Endometrium (tissue), 2 donors: ENCODE measurements at regions not wholly inside any gene's neighbourhood (a gene's known extent, or its start where the extent isn't known, plus 50 kb on each side); places are given as distances from the start of the nearest gene placed in this dataset.
"Not testable (repeated sequence)": the region's sequence is repeated elsewhere in the genome, so short reads cannot be mapped to it uniquely, and the experiment has no call there.

ENCODE experiments used
- FAIRE-seq: peaks from 2 replicates; lab custom pipeline; 2012; peaks lifted over from hg19 to GRCh38; lab: Jason Lieb, UNC
- donor health status: control.
- donor health status: control.

DNA sequence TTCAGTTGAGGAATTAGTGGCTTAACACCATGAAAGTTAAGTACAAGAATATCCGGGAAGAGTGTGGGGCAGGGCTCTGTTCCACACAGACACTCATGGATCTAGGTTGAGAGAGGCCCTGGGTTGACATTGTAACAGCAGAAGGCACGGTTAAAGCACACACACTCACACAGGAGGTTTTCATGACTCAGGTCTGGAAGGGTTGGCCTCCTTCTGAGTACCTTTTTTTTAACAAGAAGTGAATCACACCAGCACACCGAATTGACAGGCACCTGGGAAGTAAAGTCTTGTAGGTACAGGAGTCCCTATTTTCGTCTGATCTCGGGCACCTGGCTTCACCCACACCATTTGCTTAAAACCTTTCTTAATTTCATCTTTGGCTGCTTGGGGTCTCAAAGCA lies 509.4 kb upstream of the ADARB2 start:
- FAIRE-seq = no peak

DNA sequence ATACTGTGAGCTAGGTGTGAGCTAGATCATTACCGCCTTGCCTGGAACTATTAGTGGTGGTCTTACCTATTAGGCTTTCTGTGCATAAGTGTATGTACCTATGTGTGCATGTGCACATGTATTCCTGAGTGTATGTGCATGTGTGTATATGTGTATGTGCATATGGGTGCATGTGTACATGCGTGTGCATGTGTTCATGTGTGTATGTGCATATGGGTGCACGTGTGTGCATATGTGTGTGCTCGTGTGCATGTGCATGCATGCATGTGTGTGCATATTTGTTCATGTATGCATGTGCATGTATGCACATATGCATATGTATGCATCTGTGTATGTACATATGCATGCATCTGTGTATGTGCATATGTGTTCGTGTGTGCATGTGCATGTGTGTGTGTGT lies 508.3 kb upstream of the ADARB2 start:
- FAIRE-seq = no peak

DNA sequence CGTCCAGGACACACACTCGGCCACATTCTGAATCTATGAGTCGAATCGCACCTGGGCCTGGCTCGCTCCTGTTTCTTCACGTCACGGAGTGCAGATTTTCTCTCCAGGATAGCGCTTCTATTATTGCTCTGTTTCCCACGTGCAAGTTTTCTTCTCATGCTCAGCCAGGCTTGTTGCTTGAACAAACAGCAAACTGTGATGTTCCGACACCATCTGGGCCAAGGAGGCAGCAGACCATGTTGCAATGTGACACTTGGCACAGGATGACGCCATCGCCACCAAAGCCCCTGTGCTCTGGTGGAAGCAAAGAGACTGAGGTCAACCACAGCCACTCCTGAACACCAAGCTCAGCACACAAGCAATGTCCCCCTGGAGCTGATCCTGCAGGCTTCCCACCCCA lies 507.1 kb upstream of the ADARB2 start:
- FAIRE-seq = no peak

DNA sequence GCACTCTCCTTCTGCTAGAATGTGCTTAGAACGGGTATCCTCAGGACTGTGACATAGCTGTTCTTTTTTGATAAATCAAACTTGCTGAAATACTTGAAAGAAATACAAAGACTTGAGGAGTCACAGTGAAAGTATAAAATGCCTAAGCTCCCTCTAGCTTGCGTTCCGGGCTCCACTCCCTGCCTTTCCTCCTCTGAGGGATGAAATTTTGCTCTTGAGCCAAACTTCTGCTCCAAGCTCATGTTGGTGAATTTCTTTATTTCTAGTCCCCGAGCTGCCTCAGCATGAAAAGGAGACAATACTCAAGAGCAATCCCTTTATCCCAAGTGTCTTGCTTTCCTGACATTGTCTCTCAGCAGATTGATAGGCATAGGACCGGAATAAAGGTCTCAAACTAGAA lies 499.6 kb upstream of the ADARB2 start:
- FAIRE-seq = no peak

DNA sequence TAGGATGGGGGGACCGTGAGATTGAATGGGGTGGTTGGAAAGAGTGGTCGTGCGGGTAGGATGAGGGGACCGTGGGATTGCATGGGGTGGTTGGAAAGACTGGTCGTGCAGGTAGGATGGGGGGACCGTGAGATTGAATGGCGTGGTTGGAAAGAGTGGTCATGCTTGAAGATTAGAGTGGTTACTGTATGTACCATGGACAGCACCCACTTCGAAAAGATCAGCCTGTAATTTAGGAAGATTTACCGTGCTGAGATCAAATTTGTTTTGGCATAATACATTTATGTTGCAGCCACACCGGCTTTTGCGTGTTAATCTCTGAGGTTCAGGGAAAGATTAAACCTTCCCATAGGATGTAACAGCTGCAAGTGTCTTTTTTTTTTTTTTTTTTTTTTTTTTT lies 495.2 kb upstream of the ADARB2 start:
- no peak for FAIRE-seq

DNA sequence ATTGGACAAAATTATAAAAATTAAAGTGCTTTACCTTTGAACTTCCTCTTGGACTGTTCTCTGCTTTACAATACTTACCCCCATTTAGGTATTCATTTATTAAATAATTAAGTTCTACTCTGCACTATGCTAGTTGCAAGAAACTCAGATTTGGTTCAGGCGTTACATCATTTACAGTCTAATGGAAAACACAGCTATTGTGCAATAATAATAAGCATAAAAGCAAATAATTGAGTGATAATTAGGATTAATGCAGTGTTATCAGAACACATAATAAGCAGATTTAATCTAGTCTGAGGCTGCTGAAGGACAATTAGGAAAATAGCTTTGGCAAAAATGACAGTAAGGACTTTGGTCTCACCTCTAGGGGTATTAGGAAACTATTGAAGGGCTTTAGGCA lies 493.2 kb upstream of the ADARB2 start:
- no peak for FAIRE-seq

DNA sequence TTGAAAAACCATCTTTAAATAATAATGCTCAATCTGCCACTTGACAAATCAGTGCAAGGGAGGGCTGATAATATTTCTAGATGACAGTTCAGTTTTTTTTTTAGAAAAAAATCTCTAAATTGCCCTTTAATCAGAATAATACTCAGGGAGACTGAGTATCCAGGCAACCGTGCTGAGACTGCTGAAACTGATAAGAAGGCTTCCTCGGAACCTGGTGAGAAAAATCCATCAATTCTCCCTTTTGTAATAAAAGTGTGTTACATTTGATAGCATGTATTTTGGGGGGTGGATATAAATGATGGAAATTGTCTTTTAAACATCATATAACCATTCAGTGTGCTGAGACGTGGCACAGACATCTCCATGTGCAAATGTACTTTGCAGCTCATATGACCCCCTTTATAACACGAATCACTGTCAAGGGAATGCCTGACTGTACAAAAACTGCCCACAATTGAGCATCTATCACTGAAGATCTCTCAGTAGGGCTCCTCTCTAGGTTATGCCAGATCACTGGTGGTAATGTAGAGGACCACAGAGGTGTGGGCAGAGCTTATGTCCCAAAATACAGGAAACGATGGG lies 491.1 kb upstream of the ADARB2 start:
- FAIRE-seq = no peak

DNA sequence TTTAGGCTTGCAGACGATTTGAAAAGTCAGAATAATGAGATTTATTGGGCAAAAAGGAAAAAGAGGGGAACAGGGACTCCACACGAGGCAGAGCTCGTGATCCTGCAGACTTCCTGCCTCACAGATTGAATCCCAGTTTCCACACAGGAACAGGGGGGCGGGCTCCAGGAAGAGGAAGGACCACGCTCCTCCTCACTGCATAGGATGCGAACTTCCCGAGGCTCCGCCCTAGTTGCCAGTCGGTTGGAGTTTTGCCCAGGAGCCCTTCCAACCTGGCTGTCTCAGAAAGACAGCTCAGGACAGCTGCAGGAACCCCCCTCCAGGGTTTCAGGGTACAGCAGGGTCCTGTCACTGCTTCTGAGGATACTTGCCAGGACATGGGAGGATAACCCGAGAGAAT lies 488.3 kb upstream of the ADARB2 start:
- no peak for FAIRE-seq

DNA sequence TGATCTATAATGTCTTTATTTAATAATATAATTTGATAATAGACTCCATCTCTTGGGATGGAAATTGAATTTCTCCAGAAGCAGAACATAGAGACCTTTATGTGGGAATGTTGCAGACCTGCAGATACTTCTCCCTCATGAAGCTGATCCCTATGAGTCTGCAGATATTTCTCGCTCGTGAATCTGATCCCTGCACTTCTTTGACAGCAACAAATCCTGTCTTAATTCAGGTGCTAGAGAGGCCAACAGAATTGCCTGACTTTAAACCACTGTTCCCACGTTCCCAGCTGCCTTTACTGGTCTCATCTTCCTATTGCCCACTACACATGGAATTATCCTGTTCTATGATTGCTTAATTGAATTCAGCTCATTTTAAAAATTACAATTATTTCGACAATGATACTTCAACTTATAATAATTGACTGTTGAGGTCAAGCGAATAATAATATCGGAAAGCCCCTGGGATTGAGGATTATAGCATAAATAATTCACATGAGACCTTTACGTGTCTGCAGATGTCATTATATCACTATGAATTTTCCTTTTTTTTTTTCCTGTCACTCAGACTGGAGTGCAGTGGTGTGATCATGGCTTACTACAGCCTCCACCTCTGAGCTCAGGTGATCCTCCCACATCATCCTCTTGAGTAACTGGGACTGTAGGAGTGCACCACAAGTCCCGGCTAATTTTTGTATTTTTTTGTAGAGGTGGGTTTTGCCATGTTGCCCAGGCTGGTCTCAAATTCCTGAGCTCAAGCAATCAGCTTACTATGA lies 486.4 kb upstream of the ADARB2 start:
- FAIRE-seq = no peak

DNA sequence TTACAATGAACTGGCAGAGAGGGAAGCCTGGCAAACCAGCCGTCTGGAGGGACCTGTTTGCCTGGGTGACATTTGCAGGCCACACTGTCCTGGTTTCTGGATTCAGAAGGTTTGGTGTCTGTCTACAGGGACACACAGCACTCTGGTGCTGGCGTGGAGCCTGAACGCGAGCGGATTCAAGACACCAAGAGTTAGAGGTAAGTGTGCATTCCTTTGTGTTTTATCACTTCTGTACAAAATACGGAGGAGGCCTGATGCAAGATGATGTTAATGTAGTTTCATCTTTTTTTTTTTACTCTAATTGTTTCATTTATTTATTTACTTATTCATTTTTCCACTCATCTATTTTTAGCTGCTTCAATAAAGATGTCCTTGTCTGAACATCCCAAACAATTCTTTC lies 485.3 kb upstream of the ADARB2 start:
- no peak for FAIRE-seq

DNA sequence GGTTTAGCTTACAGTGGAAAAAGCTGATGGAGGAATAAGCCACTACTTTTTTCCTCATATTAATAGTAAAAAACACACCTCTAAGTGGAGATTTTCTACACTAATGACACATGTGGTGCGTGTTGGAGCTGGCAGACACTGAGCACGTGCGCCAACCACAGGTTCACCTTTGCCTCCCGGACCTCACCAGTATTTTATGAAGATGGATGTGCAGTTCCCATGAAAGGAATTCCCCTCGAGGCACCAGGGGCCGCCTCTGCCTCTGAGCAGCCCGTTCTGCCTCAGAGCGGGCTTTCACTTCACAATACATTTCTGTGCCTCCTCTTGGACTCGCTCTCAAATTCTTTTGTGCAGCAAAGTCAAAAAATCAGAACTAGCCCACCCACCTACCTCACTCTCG lies 477.5 kb upstream of the ADARB2 start:
- no peak for FAIRE-seq

DNA sequence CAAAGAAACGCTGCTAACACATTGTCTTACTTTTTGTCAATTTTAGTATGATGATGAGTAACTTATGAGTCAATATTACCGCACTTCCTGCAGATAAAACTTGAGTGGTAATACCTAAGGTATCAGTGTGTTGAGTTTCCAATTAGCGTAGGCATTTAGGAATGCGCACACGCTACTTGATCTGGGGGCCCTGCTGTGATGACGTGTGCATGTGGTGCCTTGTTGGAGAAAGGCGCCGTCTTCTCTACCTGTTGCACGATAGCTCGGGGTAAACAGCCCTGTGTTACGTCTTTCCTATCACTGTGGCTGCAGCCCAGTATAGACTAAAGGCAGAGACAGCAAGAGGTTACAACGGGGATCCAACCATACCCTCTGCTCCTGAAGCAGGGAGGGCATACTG lies 476.8 kb upstream of the ADARB2 start:
- no peak for FAIRE-seq

DNA sequence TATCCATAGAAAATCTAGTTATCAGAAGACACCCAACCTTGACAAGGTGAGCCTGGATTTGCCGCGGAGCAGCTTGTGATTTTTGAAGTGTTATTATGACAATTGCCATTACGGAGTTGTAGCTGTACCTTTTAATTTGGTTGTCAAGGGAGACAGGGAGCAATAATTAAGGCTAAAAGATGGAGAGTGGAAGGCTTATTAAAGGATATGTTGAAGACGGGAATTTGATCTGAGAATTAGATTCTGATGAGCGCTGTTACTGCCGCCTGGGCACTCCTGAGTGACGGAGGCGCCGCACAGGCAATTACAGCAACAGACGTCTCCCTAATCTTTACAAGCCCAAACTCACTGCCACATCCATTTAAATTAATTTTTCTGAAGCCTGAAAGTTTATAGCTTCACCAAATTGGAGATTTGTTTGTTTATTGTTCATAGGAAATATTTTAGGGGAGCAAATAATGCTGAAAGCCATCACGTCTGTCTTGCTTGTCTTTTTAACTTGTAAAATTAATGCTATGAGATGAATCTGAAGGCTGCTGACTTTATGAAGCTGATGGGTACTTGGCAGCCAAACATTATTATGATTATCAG lies 475.0 kb upstream of the ADARB2 start:
- FAIRE-seq = no peak

DNA sequence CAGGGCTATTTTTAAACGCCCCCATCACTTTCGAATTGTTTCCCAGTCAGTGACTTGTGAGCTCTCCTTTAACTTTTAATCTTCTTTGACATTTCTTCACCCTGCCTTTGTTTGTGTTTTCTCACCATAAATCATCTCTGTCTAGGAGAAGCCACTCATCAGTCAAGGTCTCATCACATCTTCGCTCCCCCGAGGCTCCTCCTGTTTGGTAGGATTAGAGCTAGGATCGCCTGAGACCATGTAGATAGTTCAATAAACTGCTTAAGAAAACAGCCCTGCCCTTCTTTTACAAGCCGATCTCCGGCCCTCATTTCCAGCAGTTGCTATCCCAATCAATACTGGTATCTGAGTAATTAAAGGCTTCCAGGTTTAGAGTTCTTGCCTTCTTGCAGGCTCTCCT lies 472.8 kb upstream of the ADARB2 start:
- FAIRE-seq = no peak

DNA sequence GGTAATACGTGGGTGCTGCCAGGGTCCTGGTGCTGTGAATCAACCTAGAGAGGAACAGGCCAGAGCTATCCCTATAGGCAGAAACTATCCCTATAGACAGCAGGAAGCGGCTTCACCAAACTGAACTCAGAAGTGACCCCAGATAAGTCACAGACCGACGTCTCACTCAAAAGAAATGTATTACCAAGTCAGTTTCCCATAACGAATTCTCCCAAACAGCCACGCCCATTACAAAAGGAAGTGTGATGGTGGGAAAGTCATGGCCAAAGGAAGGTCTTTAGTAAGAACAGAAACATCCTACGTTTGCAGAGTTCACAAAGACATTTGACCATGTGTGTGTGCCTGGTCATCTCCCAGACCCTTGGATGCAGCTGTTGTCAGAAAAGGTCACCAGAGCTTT lies 470.8 kb upstream of the ADARB2 start:
- no peak for FAIRE-seq

DNA sequence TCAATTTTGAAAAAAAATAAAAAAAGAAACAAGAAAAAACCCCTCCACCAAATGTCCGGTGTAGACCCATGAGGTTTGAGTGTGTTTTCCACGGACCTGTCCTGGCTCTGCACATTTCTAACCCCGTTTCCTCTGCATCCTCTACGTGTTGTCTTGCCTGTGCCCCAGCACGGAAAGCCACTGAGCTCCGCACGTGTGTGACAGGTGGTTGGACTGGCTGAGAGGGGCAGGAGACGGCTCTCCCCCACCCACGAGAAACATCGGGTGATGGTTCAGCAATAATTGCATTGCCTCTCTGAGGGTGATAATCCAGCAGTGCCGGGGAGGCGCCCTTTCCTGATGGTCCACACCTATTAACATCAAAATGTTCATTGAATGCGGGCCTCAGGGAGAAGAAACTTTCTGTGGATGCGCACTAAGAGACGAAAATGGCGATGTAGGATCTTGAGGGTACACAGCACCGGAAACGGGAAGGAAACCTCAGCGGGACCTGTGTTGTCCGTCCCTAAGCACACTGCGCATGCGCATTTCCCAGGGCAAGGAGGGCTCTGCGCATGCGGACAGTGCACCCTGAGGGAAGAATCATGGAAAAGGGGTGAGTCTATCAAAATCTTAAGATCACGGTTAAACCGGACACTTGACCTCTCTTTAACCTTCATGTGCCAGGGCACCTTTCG lies 470.1 kb upstream of the ADARB2 start:
- no peak for FAIRE-seq

DNA sequence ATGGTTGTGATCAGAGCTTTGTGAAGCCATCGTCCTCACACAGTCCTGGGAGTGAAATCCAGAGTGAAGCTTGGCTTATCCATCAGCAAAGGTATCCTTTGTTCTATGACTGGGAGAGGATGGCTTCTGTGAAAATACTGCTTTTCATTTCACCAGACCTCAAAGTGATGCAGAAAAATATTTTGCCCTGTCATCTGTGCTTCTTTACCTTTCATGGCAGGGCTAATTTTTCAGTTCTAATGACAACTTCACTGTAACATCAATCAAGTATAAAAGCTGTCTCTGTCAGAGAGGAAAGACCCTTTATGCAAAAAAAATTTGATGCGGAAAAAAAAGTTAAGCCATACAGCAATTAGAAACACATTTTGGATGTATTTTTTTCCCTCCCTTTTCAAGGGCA lies 468.1 kb upstream of the ADARB2 start:
- FAIRE-seq = no peak

DNA sequence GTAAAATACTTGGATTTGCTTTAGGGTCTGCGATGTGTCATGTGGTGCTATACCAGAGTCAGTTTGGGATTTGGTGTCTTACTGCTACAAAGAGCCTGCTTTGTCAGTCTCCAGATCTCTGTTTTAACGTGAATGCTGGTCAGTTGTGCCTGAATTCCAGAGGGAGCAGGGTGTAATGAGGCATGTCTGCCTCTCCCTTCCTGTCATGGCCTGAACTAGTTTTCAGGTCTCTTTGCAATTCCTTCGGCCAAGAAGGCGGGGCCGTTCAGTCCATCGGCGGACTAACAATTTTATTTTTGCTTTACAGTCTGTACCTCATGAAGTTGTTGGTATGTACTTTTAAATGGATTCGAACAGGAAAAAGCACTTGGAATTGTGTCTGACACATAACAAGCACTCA lies 465.1 kb upstream of the ADARB2 start:
- no peak for FAIRE-seq

DNA sequence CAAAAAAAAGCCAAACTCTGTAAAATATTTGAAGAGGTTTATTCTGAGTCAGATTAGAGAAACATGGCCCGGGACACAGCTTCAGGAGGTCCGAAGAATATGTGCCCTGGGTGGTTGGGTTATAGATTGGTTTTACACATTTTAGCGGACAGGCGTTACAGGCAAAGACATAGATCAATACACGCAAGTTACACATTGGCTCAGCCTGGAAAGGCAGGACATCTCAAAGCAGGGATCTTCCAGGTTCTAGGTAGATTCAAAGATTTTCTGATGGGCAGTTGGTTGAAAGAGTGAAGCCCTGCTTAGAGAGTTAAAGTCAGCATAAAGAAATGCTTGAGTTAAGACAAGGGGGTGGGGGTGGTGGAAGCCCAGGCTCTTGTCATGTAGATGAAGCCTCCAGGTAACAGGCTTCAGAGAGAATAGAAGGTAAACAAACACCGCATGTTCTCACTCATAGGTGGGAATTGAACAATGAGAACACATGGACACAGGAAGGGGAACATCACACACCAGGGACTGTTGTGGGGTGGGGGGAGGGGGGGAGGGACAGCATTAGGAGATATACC lies 464.3 kb upstream of the ADARB2 start:
- FAIRE-seq = no peak

DNA sequence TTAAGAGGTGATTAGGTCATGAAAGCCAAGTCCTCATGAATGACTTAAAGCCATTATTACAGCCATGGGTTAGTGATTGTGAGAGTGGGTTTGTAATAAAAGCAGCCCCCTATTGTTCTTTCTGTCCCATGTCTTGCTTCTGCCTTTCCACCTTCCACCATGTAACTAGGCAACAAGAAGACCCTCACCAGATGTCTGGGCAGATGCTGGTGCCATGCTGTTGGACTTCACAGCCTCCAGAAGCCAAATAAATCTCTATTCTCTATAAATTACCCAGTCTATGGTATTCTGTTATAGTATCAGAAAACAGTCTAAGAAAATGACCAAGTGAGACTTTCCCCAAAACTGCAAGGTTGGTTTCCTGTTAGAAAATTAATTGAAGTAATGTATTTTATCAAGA lies 460.3 kb upstream of the ADARB2 start:
- FAIRE-seq = no peak

DNA sequence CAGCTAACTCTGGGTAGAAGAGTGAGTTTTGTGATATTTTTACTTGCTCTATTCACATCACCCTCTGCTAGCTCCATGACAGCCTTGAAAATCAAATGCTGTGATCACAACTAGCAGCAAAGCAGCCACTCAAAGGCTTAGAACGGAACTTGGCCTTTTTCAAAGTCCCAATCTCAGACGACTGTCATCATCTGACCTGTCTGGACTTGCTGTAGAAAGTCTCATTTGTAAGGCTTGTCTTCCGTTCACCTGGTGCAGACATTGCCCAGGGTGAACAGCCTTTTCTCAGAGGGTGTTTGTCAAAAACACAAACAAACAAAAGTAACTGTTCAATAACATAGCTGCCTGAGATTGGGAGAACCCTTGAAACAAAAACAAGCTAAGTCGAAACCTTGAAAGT lies 458.9 kb upstream of the ADARB2 start:
- FAIRE-seq = no peak

DNA sequence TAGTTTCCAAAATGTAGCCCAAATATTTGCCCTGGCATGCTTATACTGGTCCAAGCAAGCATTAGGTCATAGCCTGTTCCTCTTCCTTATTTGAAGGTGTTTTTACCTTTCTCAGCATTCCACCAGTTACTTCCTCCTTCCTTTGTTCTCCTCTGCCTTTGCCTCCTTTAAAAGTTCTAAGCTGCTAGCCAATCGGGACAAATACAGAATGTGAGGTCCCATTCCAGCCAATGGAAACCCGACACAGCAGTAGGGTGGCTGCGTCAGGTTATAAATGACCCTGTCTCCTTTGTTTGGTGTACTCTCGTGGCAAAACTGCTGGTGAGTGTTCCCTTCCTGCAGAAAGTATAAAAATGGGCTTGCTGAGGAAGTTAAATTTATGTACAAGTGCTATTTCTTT lies 452.0 kb upstream of the ADARB2 start:
- not testable (repeated sequence) for FAIRE-seq

DNA sequence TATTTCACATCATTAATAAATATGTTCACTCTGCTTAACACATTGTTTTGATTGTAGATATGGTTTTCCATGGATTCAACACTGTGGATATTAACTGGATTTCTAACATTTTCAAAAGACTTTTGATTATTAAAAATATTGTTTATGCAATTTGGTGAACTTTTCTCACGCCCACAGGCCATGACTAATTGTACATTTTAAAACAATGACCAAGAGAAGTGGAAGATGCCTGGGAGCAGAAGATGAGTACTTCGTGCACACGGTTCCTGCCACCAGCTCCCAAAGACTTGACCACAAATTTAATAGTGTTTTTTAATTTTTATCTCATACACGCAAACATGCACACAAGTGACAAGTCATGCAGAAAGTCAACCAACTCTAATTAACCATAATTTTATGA lies 451.0 kb upstream of the ADARB2 start:
- no peak for FAIRE-seq
